Activated CD4-positive, CD25-positive, alpha-beta regulatory T cell (primary cell): ENCODE measurements at regions not wholly inside any gene's neighbourhood (a gene's known extent, or its start where the extent isn't known, plus 50 kb on each side); places are given as distances from the start of the nearest gene placed in this dataset.

Experiments
- DNase-seq, 4 experiments: peaks; one replicate each; lab custom pipeline; 2025; lab: John Stamatoyannopoulos, UW

DNA sequence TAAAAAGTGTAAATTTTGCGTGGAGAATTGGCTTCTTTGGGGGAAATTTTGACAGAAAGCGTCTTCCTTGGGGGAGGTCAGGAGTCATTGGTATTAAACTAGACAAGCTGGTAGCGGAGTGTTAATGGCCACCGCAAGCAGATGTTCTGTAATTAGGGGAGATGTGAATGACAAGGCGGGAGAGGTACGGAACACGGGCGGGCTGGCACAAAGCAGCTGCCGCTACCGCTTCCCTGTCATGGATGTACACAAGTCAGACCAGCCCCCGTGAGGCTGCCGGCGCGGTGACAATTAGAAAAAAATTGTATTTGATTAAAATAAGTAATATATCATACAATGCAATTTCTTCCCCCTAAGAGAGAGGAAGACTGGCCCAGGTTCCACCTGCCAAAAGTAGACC lies 501.6 kb downstream of the VRK1 start:
- no peak for DNase-seq

DNA sequence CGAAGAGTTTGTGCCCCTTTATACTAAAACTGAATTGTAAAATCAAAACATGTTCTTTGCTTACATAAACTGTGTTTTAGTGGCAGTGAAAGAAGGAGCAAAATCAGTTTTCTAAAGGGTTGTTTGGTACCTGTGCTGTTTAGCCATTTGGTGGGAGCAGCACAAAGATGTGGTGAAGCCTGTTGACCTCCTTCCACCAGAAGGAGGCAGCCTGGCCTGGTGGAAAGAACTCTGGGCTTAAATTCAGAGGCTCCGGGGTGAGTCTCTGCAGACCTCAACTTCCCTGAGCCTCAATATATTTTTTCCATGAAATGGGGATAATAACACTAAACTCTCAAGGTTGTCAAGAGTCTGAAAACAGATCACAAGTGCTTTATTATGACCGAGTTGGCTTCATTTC lies 502.5 kb downstream of the VRK1 start:
- DNase-seq: no peak

DNA sequence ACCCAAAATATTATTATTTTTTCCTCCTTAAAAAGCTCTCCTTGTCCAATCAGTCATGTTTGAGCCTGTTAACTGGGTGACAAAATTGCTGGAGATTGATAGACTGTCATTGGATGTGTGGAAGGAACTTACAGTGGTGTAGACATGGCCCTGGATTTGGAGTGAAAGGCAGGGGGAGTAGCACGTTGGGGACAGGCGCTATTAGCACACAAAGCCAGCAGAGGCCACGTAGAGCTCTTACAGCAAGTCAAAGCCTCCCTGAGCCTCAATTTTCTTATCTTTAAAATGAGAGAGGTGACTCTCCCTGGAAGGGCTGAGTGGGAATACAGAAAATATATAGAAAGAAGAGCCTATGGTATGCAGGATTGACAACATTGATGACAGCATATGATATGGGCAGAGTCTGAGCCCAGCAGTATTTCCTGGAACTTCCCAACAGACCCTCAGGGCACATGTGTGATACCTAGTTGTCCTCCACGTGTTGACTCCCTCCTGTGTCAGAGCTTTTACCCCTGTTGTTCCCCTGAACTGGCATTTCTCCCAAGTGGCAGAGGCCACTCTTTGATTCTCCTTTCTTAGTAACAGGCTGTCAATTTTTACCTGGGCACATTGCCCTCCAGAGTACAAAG lies 504.9 kb downstream of the VRK1 start:
- no peak for DNase-seq

DNA sequence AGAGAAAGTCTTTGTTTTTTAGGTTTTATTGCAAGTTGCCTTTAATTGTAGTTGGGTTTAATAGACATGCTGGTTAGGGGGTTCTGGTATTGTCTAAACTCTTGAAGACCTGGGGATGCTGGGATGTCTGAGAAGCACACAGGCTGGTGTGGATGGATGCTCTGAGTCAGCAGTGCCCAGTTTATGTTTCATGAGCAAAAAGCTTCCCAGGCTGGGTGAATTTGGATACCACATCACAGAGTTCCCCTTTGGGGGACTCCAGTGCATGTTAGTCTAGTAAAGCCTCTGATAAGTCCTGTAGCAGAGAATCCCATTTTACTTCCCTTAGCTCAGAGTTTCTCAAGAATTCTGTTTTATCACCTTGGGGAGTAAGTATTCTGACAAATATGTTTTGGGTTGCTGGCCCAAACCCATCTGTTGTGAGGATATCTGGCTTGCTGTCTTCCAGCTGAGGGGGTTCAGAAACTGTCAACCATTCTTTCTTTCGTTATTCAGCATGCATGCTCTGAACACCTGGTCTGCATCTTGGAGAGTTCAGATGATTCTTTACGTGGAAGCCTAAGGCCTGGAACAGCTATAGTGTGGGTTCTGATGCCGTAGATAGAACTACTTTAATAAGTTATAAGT lies 509.1 kb downstream of the VRK1 start:
- DNase-seq: no peak

DNA sequence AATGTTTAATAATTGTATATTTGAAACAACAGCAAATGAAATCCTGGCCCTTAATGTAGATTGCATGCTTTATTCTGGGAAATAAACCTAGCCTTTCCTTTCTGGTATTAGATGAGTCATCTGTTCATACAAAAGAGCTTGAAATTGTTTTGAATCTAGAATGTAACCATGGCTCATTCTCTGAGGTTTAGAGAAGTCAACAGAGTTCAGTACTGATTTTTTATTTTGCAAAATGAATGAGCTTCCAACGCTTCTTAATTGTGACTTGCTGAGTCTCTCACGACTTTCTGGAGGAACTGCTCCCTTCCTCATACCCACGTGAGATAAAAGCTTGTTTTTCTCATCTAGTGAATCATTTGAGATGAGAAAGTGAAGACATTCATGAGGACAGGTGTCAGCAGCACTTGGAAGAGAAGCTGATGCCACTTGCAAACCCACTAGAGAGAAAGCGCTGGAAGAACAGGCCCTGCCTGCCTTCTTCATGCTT lies 509.6 kb downstream of the VRK1 start:
- no peak for DNase-seq

DNA sequence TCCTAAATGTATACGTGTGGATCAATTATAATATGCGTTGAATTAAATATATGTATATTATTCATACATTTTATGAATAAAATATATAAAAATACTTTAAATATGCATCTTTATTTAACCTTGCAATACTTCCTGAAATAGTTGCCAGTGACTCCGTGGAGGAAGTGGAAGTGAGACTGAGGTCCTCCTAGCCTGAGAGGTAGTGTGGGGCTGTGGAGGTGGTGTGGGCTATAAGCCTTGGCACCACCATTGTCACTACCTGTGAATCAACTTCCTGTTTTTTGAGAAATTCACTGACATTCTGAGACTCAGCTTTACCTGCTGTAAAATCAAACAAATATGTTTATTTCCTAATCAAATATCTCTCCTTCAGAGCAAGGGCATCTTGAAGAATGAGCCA lies 514.2 kb downstream of the VRK1 start:
- no peak for DNase-seq

DNA sequence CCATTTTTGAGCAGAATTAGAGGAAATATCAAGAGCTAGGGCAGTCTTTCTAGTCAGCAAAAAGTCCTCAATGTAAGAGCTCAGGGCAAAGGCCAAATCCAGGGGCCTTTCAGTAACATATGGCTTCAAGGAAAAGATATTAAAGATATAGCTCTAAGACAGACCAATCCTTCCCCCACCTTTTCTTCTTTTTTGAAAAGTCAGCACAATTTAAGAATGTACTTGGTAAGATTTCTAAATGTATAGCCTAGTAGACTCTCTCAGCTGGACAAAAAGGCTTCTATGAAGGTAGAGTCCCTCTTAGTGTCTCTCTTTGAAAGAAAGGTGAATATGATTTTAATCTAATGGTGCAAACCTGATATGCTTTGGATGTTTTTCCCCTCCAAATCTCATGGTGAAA lies 515.7 kb downstream of the VRK1 start:
- DNase-seq: no peak

DNA sequence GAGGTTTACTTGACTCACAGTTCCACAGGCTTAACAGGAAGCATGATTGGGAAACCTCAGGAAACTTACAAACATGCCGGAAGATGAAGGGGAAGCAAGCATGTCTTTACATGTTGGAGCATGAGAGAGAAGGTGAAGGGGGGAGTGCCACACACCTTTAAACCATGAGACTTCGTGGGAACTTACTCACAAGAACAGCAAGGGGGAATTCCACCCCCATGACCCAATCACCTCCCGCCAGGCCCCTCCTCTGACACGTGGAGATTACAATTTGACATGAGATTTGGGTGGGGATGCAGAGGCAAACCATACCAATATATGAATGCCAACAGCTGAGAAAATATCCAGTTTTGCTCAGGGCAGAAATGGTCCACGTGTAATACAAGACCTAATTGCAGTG lies 518.6 kb downstream of the VRK1 start:
- DNase-seq: no peak

DNA sequence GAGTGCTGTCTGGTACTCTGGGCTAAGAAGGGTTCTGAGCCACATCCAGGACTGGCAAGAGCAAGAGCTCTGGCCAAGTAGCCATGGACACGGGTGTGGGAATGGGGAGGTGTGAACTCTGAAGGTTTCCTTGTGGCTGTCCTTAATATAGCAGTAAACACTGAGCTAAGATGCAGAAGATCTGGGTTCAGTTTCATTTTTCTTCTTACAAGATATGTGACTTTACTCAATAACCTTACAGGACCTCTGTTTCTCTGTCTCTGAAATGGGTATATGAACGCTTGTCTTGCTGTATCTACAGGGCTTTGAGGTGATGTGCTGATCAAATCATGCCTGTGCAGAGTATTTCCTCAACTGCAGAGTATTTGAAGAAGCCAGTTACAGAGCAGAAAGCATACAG lies 521.2 kb downstream of the VRK1 start:
- DNase-seq: no peak

DNA sequence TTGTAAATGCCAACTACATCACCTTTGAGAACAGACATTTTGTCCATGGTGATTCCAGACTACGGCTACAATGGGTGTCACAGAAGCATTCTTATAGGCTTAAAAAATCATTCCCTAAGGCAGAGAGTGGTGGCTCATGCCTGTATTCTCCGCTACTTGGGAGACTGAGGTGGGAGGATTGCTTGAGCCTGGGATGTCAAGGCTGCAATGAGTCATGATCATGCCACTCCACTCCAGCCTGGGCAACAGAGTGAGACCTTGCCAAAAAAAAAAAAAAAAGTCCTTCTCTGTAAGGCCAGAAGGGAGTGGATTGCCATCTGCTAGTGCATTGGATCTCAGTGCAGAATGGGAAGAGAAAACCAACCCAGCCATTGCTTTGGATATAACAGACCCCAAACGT lies 522.5 kb downstream of the VRK1 start:
- no peak for DNase-seq

DNA sequence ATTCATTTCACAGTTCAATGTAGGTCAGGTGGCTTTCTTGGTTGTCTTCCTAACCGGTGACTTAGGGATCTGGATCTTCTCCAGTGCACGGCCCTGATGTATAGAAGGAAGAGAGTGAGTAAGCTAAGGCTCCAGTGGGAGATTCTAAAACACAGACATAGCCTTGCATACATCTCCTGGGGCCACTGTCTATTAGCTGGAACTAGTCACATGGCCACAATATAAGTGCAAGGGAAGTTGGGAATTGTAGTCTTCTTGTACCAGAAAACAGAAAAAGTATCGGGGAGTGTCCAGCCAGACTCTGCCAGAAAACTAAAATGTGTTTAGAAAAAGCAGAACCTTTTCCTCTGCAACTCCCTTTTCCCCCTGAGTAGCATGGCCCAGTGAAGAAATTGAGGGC lies 531.6 kb downstream of the VRK1 start:
- DNase-seq: no peak

DNA sequence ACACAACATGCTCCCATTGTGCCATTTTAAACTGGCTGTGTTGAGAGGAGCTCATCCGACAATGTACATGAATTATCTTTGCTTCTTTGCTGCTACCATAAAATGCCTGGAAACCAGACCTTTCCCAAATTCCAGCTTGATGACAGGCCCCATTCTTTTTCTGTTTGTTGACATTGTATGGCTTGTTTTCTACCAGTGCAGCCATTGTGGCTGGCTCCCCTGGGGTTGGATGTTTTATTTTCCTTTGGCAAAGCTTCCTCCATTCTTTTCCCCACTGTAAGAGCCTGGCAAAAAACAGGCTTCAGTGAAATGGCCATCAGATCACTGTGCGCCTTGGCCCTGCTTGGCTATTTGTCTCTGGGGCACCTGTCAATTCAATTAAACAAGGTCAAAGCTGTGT lies 532.5 kb downstream of the VRK1 start:
- DNase-seq: no peak

DNA sequence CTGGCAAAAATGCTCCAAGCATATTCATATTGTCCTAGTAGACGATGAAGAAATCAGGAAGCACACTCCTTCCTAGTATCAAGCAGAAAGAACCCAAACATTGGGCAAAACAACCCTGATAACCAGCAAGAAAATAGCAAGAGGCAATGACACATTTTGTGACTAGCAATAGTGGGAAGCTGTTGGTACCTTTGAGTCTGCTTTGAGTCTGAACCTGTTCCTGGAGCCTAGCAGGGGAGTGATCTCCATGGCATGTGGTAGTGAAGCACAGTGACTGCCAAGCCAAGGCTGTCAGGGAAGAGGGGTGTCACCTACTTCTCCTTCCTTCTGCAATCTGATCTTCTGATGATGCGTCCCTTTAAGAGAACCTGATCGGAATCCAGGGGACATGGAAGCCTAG lies 533.9 kb downstream of the VRK1 start:
- DNase-seq: no peak

DNA sequence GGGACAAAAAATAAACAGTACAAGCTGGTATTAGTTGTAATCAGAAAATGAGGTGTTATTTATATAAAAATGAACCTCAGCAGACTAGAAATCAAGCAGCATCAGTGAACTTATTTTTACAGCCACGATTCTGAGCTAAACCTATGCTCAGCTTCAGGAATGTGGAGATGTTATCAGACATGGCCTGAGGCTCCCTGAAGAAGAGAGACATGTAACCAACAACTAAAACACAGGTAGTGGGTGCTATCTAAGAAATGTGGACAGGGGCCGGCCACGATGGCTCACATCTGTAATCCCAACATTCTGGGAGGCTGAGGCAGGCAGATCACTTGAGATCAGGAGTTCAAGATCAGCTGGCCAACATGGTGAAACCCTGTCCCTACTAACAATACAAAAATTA lies 534.3 kb downstream of the VRK1 start:
- no peak for DNase-seq

DNA sequence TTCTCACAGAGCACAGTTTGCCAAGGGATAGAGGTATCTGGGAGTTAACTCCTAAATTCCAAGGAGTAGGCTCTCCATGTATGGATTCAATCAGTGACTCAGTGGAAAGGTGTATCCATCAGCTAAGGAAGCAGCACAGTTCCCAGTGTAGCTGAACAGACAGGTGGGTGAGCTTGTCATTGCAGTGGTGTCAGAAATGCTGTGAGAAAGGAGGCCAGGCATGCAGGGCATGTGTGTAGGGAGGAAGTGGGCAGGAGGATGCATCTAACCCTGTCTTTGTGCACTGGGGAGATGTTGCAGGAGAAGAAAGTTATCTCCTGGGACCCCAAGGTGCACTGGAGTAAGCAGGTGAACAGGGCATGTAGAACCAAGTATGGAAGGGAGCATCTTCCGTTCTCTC lies 539.0 kb downstream of the VRK1 start:
- DNase-seq: no peak

DNA sequence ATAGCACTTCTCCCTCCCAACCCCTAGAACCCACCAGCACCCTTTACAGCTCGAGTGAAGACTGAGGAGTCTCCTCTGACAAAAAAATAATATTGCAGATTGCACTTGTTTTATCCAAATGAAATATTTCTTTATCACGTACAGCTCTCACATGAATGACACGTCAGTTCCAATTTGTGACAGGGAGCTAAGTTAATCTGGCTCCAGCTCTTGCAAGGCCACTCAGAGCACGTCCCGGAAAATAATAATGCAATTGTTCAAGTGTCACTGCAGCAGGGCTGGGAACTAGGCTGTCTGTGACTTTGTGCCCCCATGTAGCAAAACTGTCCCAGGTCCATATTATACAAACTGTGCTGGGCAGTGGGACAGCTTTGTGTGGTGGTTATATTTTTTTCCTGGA lies 539.6 kb downstream of the VRK1 start:
- DNase-seq: no peak

DNA sequence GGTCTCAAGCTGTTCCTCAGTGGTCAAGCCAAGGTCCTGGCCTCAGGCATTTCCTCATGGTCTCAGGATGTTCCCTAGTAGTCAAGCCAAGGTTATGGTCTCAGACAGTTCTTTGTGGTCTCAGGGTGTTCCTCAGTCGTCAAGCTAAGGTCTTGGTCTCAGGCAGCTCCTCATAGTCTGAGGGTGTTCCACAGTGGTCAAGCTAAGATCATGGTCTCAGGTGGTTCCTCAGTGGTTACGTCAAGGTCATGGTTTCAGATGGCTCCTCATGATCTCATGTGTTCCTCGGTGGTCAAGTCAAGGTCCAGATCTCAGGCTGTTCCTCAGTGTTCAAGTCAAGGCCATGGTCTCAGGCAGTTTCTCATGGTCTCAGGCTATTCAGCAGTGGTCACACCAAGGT lies 540.1 kb downstream of the VRK1 start:
- no peak for DNase-seq

DNA sequence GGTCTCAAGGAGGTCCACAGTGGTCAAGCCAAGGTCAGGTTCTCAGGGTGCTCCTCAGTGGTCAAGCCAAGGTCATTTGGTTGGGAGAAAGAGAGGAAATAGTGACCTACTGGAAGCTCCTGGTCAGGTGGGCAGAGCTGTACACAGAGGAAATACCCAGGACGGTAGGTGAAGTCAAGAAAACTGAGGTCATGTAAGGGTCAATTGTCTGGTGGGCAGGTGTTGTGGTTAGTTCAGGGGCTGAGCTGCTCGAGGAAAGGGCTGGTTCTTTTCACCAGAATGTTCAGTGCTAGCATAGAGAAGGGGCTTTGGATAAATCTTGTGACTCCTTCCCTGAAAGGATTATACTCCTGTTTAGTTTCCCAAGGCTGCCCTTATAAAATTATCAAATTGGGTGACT lies 540.5 kb downstream of the VRK1 start:
- DNase-seq: no peak

DNA sequence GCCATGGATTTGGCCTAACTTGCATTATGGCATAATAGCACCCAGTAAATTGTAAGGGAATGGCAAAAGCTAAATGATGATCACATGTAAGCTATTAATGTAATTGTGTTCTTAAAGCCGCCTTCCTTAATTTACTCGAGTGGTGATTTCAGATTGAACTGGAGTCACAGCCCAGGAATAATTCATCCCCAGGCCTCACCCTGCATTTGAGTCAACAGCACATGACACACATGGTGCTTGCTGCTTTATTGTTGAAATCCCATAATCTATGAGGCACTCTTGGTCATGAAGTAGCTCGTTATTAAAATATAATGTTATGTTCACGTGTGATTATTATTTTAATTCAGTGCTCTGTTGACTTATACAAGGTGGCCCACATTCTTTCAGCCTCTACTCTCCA lies 547.5 kb downstream of the VRK1 start:
- DNase-seq: no peak

DNA sequence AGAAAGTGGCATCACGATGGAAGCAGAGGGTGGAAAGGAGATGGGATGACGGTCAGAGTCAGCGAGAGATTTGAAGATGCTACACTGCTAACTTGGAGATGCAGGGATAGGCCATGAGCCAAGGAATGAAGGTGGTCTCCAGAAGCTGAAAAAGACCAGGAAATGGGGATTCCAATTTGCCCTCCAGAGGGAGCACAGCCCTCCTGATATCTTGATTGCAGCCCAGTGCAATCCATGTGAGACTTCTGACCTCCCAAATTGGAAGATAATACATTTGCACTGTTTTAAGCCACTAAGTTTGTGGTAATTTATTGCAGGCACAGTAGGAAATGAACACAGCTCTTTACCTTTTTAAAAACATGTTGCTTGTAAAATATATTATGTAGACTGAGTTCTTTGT lies 549.5 kb downstream of the VRK1 start:
- no peak for DNase-seq

DNA sequence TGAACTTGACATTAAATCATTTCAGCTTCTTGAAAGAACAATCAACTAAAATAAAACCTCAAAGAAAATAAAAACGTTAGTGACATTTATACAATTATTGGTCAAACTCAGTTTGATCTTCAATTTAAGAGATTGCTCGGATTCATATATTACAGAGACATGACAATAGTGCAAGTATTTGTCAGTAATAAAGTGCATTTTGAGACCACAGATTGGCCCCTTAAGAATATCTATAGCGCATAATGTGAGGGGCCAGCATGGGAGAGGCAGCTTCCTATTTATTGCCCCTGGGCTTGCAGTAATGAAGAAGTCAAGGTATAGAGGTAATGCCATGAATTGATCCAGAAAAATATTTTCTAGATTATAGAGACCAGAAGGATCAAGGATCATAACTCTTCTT lies 552.3 kb downstream of the VRK1 start:
- DNase-seq: no peak

DNA sequence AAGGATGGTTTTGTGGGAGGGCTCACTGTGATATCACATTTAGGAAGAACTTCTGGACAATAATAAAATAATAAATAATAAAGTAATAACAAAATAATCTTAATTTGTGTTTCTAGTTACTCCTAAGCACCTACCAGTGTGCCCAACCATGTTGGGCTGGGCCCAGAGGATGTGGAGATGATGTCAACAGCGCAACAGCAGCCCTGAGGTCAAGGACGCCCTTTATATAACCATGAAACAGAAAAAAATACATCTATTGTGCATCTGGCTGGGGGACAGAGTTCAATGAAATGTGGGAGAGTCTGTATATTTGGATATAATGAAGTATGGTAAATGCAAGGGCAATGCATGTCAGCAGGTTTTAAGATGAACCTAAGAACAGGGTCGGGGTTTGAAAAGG lies 552.8 kb downstream of the VRK1 start:
- no peak for DNase-seq

DNA sequence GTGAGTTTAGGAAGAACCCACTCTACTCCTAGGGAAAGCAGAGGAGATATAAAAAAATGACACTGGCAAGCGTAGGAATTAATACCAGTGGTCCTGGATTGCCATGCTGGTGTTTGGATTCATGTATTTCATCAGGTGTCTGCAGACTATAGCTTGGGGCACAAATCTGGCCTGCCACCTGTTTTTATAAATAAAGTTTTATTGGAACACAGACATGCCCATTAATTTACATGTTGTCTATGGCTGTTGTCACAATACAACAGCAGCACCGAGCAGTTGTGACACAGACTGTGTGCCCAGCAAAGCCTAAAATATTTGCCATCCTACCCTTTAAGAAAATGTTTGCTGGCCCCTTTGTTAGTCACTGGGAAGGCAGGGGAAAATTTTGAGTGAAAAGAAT lies 553.2 kb downstream of the VRK1 start:
- DNase-seq: no peak
